ENCODE measurements at regions not wholly inside any gene's neighbourhood (a gene's known extent, or its start where the extent isn't known, plus 50 kb on each side); places are given as distances from the start of the nearest gene placed in this dataset.

- TF ChIP-seq, protein P1, sequence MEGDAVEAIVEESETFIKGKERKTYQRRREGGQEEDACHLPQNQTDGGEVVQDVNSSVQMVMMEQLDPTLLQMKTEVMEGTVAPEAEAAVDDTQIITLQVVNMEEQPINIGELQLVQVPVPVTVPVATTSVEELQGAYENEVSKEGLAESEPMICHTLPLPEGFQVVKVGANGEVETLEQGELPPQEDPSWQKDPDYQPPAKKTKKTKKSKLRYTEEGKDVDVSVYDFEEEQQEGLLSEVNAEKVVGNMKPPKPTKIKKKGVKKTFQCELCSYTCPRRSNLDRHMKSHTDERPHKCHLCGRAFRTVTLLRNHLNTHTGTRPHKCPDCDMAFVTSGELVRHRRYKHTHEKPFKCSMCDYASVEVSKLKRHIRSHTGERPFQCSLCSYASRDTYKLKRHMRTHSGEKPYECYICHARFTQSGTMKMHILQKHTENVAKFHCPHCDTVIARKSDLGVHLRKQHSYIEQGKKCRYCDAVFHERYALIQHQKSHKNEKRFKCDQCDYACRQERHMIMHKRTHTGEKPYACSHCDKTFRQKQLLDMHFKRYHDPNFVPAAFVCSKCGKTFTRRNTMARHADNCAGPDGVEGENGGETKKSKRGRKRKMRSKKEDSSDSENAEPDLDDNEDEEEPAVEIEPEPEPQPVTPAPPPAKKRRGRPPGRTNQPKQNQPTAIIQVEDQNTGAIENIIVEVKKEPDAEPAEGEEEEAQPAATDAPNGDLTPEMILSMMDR (IDR thresholded peaks at IDR 0.05): no peak
- TF ChIP-seq POLR2AphosphoS5 (IDR thresholded peaks at IDR 0.05; ENCODE audit: insufficient read depth in 1 of 2, low read depth in 1 of 2): no peak
- no peak for TF ChIP-seq POLR2A (IDR thresholded peaks at IDR 0.05)
Observed at GRCh38 chr4:177546745-177547144, 104.5 kb upstream of the AGA start.

All from vagina (tissue), 2 donors.